GM12878 (cell line): ENCODE measurements at regions not wholly inside any gene's neighbourhood (a gene's known extent, or its start where the extent isn't known, plus 50 kb on each side); places are given as distances from the start of the nearest gene placed in this dataset.

Experiments
- ATAC-seq: fragments of 200-7000 bp; cut with Tn5 transposase; 3 replicates; pipeline ENCODE4 v1.9.1; 2020; ENCODE audit warnings: mild to moderate bottlenecking, moderate library complexity
- BruUV-seq: library from RNA; stranded (reverse); fragments of 400-500 nt; replicated peaks from 2 replicates; lab custom pipeline; 2021; lab: Mats Ljungman, UMichigan
- CTCF ChIA-PET: fragments of 300-600 bp; sonication (Branson Sonifier 250); formaldehyde crosslinking; extraction: SDS; loops from one replicate; lab custom pipeline; 2021; ENCODE audit warnings: inconsistent platforms; lab: Yijun Ruan, JAX
- POLR2A ChIA-PET: fragments of 350-600 bp; formaldehyde crosslinking; extraction: SDS; loops from one replicate; lab custom pipeline; 2021; ENCODE audit warnings: inconsistent platforms; lab: Charles Lee
- RAD21 ChIA-PET: fragments of 300-600 bp; sonication (Branson Sonifier 250); formaldehyde crosslinking; loops from one replicate; lab custom pipeline; 2023; ENCODE audit warnings: antibody characterized with exemption; ENCODE audit not compliant: unreplicated experiment; lab: Charles Lee
- SMC1A ChIA-PET: fragments of 300-600 bp; sonication (Branson Sonifier 250); formaldehyde crosslinking; loops from one replicate; lab custom pipeline; 2023; ENCODE audit not compliant: unreplicated experiment, uncharacterized antibody; lab: Charles Lee
- DNase-seq: peaks from one replicate; pipeline ENCODE4 v3.0.0-alpha.2; 2011; ENCODE audit warnings: low read depth, low spot score
- FAIRE-seq: peaks from 3 replicates; lab custom pipeline; 2011; peaks lifted over from hg19 to GRCh38; lab: Jason Lieb, UNC
- H2AFZ ChIP-seq: 2 replicates; pipeline ENCODE4 v1.6.0; 2011; ENCODE audit warnings: low read depth, low read length, control low read depth; ENCODE audit not compliant: control insufficient read depth
- H3K27ac ChIP-seq: 2 replicates; pipeline ENCODE4 v1.5.1; 2011; ENCODE audit warnings: control low read depth; ENCODE audit not compliant: control insufficient read depth, insufficient read depth
- H3K27me3 ChIP-seq, 2 experiments: replicated peaks in 1 of 2; 2 replicates each; pipeline versions ENCODE4 v1.6.0 to v1.6.1; 2011; ENCODE audit warnings: low read length in 1 of 2; ENCODE audit not compliant: control insufficient read depth in 2 of 2, insufficient read depth in 2 of 2
- H3K36me3 ChIP-seq, 2 experiments: 2 replicates each; pipeline ENCODE4 v1.5.1; 2011; ENCODE audit warnings: low read length in 1 of 2; ENCODE audit not compliant: control insufficient read depth in 2 of 2, insufficient read depth in 2 of 2
- H3K4me1 ChIP-seq: 2 replicates; pipeline ENCODE4 v1.6.1; 2011; ENCODE audit warnings: mild to moderate bottlenecking, low read length, moderate library complexity, mixed read lengths; ENCODE audit not compliant: control insufficient read depth, insufficient read depth
- H3K4me2 ChIP-seq: 2 replicates; pipeline ENCODE4 v1.6.0; 2011; ENCODE audit warnings: control low read depth; ENCODE audit not compliant: control insufficient read depth, insufficient read depth
- H3K4me3 ChIP-seq: fragments of 200-600 bp; sonication (generic); 2 replicates; pipeline ENCODE4 v1.5.1; 2016
- H3K79me2 ChIP-seq: 2 replicates; pipeline ENCODE4 v1.6.0; 2011; ENCODE audit warnings: low read length; ENCODE audit not compliant: control insufficient read depth, insufficient read depth
- H3K9ac ChIP-seq: 2 replicates; pipeline ENCODE4 v1.8.0; 2011; ENCODE audit warnings: low read length, control low read depth, mixed read lengths; ENCODE audit not compliant: control insufficient read depth, insufficient read depth
- H3K9me3 ChIP-seq: replicated peaks from 3 replicates; pipeline ENCODE4 v1.5.1; 2011; ENCODE audit warnings: mild to moderate bottlenecking, low read length; ENCODE audit not compliant: control insufficient read depth, insufficient read depth
- H4K20me1 ChIP-seq: 2 replicates; pipeline ENCODE4 v1.6.0; 2011; ENCODE audit not compliant: control insufficient read depth, insufficient read depth
- BHLHE40 ChIP-seq, 2 experiments: fragments of 450-650 bp in 1 of 2; IDR thresholded peaks; 2 replicates each; pipeline ENCODE4 v1.6.1; 2011 to 2017; ENCODE audit warnings: low read depth in 2 of 2, borderline replicate concordance in 1 of 2, improper control_type of control experiment in 1 of 2, low read length in 1 of 2, mild to moderate bottlenecking in 1 of 2
- BRCA1 ChIP-seq: IDR thresholded peaks from 2 replicates; pipeline ENCODE4 v1.6.1; 2011; ENCODE audit warnings: low read depth, low read length, improper control_type of control experiment
- CBFB ChIP-seq: IDR thresholded peaks from 2 replicates; pipeline ENCODE4 v1.6.1; 2016; ENCODE audit warnings: antibody characterized with exemption, low read depth
- CBX5 ChIP-seq: sonication (generic); IDR thresholded peaks from 2 replicates; pipeline ENCODE4 v1.6.1; 2016; ENCODE audit warnings: low read depth, moderate library complexity, mild to moderate bottlenecking, inconsistent platforms
- CTCF ChIP-seq, 3 experiments: IDR thresholded peaks in 2 of 3; conservative IDR thresholded peaks in 1 of 3; 2 replicates each; pipeline ENCODE4 v1.5.1; 2011; ENCODE audit warnings: low read depth in 3 of 3, low read length in 3 of 3, mild to moderate bottlenecking in 3 of 3, control low read depth in 2 of 3, moderate library complexity in 2 of 3, inconsistent platforms in 1 of 3, mixed read lengths in 1 of 3; ENCODE audit not compliant: control insufficient read depth in 2 of 3, insufficient read depth in 1 of 3; ENCODE audit errors: extremely low read depth in 1 of 3
- ELK1 ChIP-seq: IDR thresholded peaks from 2 replicates; pipeline ENCODE4 v1.6.1; 2012; ENCODE audit warnings: low read depth, low read length, improper control_type of control experiment
- HDAC6 ChIP-seq: fragments of 200-600 bp; sonication (generic); IDR thresholded peaks from one replicate; pipeline ENCODE4 v1.8.0; 2017; ENCODE audit warnings: antibody characterized with exemption; ENCODE audit not compliant: unreplicated experiment
- MLLT1 ChIP-seq: fragments of 450-650 bp; IDR thresholded peaks from 2 replicates; pipeline ENCODE4 v1.6.1; 2016; ENCODE audit warnings: mild to moderate bottlenecking
- NFYA ChIP-seq: IDR thresholded peaks from 2 replicates; pipeline ENCODE4 v1.6.1; 2011; ENCODE audit warnings: low read depth, mild to moderate bottlenecking, low read length, improper control_type of control experiment, borderline replicate concordance
- RB1 ChIP-seq: fragments of 450-650 bp; formaldehyde crosslinking; IDR thresholded peaks from 2 replicates; pipeline ENCODE4 v1.6.1; 2017; ENCODE audit warnings: mild to moderate bottlenecking, borderline replicate concordance
- WGBS: methylation state at CpG from one replicate; pipeline ENCODE4 v1.1.6; 2016; ENCODE audit warnings: low lambda C conversion rate; ENCODE audit not compliant: insufficient replicate concordance, insufficient coverage; ENCODE audit errors: missing lambda C conversion rate; 5-methylcytosine and 5-hydroxymethylcytosine counted together
- in situ Hi-C: fragments of 300-500 bp; cut with MboI; formaldehyde crosslinking; loops from 9 replicates; pipeline ENCODE4 v1.14.3; 2018; ENCODE audit warnings: mixed read lengths
- intact Hi-C: fragments of 100-400 bp; cut with micrococcal nuclease; formaldehyde crosslinking; loops from one replicate; pipeline ENCODE4 v1.14.2; 2022; ENCODE audit not compliant: unreplicated experiment

GRCh38 chr1:38126970-38127369 lies 80.4 kb upstream of the POU3F1 start:
- ATAC-seq (no peak), DNase-seq (no peak), FAIRE-seq (no peak)
- H3K4me2 ChIP-seq: no peak overlapping the region
- ChIA-PET POLR2A (no interaction called here), SMC1A (interaction anchor here (0.6 to 1.4 kb wide), 3 partner anchors 25 to 94 kb away, joined by 3 read pairs; no protein-coding TSS in a partner anchor), RAD21 (interaction anchor here (0.6 kb wide), 1 partner anchor 41 kb away, joined by 3 read pairs; no protein-coding TSS in a partner anchor), CTCF (no interaction called here)
- BruUV-seq: no TSS peak
- in situ Hi-C loops: no loop called here
- no peaks in the 10 kb centered on the region; a peak in 2 of 4 replicates for H3K27me3 ChIP-seq
- H3K79me2 ChIP-seq: no peaks in the 10 kb centered on the region
- H3K27ac ChIP-seq: no peak overlapping the region
- no peak overlapping the region for H2AFZ ChIP-seq
- TF ChIP-seq CBX5 (no peak), BHLHE40 (IDR thresholded peaks at IDR 0.05; ENCODE audit: borderline replicate concordance in 1 of 2, low read depth in 2 of 2, low read length in 1 of 2) (no peak), RB1 (no peak)
- H3K36me3 ChIP-seq: no peaks in the 10 kb centered on the region
- WGBS: 48% methylated on average over 8 of the region's 8 CpGs
- H3K9me3 ChIP-seq: no peaks in the 10 kb centered on the region
- intact Hi-C loops: no loop called here
- no peak overlapping the region for H3K4me3 ChIP-seq
- no peaks in the 10 kb centered on the region for H4K20me1 ChIP-seq
- no peak overlapping the region for H3K9ac ChIP-seq
- no peaks in the 10 kb centered on the region for H3K4me1 ChIP-seq

- no peak overlapping the region for H3K9ac ChIP-seq
- H3K27me3 ChIP-seq: no peaks in the 10 kb centered on the region; a peak in 2 of 4 replicates
- ChIA-PET SMC1A (interaction anchor here (0.6 kb wide), 1 partner anchor 95 kb away, joined by 3 read pairs; no protein-coding TSS in a partner anchor), POLR2A (no interaction called here), CTCF (interaction anchor here (1.2 kb wide), 1 partner anchor 13 kb away, joined by 3 read pairs; no protein-coding TSS in a partner anchor), RAD21 (no interaction called here)
- WGBS: 65% methylated on average over 20 of the region's 21 CpGs
- BruUV-seq: no TSS peak
- no peaks in the 10 kb centered on the region for H3K9me3 ChIP-seq
- no peak overlapping the region for H3K4me2 ChIP-seq
- no peaks in the 10 kb centered on the region for H3K79me2 ChIP-seq
- intact Hi-C loops (no loop called here), in situ Hi-C loops (no loop called here)
- FAIRE-seq: no peak
- no peak overlapping the region for H2AFZ ChIP-seq
- no peak for DNase-seq
- no peak overlapping the region for H3K27ac ChIP-seq
- no peak overlapping the region for H3K4me3 ChIP-seq
- TF ChIP-seq NFYA (no peak), BRCA1 (no peak), HDAC6 (no peak), MLLT1 (no peak), CBFB (no peak), CTCF (IDR thresholded peaks at IDR 0.05 in 2 of 3, conservative IDR thresholded peaks at IDR 0.05 in 1 of 3; ENCODE audit: control insufficient read depth in 2 of 3, extremely low read depth in 1 of 3, insufficient read depth in 1 of 3, low read depth in 3 of 3, low read length in 3 of 3) (no peak), ELK1 (no peak)
- no peaks in the 10 kb centered on the region for H3K4me1 ChIP-seq
- no peak for ATAC-seq
- H3K36me3 ChIP-seq: no peaks in the 10 kb centered on the region
- no peaks in the 10 kb centered on the region for H4K20me1 ChIP-seq
Observed at GRCh38 chr1:38125837-38126520, 79.4 kb upstream of the POU3F1 start.
